ENCODE measurements at regions not wholly inside any gene's neighbourhood (a gene's known extent, or its start where the extent isn't known, plus 50 kb on each side); places are given as distances from the start of the nearest gene placed in this dataset.

- no peak for DNase-seq
These were observed 76.9 kb downstream of the RHOB start for GRCh38 chr2:20523799-20524187.

DNA sequence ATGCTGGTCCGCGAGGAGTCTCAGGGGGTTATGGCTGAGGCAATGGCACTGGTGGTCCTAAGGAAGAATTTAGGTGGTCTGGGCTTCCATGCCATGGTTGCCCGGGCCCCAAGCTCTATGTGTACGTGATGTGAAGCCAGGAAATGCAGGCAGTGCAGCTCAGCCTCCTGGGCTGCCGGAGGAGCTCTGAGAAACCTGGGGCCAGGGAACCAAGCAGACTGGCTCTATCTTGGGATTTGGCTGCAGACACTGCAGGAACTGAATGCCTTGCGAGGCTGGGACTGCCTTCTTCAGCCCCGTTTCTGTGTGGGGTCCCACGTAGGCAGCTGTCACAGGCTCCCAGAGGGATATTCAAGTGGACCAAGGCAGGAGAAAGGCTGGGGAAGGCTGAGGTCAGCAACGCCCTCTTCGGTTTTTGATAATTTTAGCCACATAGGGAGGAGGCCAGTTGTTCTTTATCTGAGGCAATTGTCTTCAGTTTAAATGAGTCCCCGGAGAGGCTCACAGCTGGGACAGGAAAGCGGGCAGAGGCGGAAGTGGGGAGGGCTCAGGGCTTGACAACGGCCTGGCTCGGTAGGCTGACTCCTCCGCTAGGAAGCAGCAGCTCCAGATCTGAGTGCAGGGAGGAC lies 77.7 kb downstream of the RHOB start:
- no peak for DNase-seq

GRCh38 chr2:20525041-20526035 lies 78.5 kb downstream of the RHOB start:
- no peak for DNase-seq

DNA sequence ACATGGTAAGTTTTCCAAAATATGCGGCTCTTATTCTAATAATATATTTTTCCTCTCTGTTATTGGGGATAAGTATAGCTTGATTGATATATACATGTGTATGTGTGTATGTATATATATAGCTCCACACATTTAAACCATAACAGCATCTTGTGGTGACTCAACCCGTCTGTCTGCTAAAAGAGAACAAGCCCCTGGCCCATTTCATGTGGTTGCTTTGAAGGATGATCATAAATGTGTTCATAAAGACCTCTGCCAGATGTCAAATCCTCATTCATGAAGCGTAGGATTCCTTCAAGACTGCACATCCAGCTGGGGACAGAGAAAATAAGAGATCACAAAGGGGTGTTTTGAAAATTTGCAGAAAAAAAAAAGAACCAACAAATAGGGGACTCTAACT lies 79.3 kb downstream of the RHOB start:
- no peak for DNase-seq

DNA sequence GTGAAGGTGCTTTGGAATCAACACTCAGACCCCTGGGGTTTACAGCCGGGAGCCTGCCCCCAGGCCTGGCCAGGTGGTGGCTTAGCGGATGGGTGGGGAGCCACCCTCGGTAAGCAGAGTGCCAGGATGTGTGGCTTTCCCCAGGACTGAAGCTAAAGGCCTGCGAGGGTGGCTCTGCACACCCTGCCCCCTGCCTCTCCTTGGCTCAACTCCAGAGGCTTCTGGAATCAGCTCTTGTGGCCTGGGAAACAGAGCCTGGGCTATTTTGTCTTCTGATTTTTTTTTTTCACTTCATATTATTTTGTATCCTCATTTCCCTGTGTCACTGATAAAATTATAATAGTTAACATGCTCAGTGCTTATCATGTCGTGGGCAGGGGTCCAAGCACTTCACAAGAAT lies 79.8 kb downstream of the RHOB start:
- DNase-seq, result no peak

DNA sequence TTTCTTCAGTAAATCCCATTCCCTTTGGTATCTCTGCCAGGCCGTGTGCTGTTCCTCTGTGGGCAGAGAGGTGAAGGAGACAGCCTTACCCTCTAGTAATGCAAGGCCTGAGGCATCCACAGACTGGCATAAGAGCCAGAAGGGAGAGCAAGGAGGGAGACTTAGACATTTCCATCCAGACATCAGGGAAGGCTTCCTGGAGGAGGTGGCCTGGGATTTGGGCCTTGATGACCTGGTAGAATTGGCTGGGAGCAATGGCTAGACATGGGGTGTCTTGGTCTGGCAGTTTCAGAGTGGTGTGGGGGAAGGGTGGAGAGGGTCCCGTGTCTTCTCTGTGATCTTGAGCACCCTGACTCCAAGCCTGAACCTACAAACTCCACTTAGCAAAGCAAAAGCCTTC lies 81.8 kb downstream of the RHOB start:
- no peak for DNase-seq

GRCh38 chr2:20530520-20530919 lies 83.6 kb downstream of the RHOB start:
- DNase-seq, result no peak

GRCh38 chr2:20531633-20532262 lies 84.9 kb downstream of the RHOB start:
- no peak for DNase-seq

GRCh38 chr2:20532634-20533437 lies 86.0 kb downstream of the RHOB start:
- DNase-seq, result no peak

GRCh38 chr2:20533993-20534622 lies 87.2 kb downstream of the RHOB start:
- DNase-seq, result no peak

DNA sequence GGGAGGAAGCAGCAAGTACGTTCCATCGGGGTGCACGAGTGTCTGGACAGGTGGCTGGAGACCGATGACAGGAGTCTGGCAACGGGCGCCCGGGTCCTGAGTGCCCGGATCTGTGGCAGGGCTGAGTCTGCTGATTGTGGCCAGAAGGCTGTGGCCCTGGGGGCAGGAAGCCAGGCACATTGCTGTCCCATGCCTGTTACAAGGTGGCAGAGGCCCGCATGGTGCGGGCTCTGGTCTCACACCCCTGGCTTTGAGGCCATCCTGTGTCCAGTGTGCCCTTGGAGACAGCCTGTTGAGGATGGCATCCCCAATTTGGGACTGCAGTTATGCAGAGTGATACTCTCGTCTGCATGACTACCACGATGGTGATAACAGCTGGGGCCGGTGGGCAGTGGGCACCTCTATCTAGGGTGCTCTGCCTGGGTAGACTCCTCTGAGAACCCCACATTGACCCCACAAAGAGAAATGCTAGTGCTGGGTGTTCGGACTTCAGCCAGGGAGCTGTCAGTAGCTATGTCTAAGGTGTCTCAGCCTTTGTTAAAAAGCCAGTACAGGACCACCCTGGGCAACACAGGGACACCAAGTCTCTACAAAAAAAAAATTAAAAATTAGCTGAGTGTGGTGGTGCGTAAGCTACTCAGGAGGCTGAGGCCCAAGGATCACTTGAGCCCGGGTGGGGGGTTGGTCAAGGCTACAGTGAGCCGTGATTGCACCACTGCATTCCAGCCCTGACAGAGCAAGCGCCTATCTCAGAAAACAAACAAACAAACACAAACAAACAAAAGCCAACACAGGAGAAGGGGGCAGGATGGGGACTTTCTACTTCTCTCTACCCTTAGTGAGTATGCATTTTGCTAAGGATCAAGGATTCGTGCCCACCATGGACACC lies 88.3 kb downstream of the RHOB start:
- no peak for DNase-seq

- no peak for DNase-seq
These were observed 89.9 kb downstream of the RHOB start for GRCh38 chr2:20536619-20537422.

DNA sequence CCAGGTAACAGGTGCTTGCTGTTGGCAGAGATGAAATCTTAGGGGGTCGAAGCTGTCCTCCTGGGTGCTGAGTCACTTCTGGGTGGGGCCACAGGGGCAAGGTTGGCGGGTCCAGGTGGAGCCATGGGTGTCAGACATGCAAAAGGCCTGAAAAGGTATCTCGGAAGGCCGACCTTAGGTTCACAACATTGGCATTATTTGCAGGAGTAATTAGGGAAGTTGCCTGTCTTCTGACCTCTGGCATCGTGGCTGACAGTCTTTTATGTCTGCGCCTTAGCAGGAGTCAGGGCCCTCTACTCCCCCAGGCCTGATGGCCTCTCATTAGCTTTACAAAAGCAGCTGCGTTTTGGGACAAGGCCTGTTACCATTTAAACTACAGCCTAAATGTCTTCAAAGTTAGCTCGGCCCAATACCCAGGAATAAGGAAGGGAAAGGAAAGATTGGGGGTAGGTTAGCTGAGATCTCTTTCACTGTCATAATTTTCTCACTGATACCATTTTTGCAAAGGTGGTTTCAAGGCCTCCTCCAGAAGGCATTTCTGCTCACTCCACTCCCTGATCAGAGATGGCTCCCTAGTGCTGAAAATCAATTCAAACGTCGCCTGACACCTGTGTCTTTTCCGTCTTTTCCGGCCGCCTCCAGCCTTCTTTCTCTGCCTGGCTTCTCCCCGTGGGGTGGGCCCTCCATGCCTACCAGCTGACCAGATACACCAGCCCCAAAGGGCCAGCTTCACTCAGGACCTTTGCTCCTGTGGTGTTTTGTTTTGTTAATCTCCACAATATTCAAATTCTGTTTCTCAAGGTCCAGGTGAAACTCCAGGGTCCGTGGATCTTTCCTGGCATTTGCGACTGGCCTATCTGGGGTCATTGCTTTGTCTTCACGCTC lies 90.8 kb downstream of the RHOB start:
- DNase-seq, result no peak

DNA sequence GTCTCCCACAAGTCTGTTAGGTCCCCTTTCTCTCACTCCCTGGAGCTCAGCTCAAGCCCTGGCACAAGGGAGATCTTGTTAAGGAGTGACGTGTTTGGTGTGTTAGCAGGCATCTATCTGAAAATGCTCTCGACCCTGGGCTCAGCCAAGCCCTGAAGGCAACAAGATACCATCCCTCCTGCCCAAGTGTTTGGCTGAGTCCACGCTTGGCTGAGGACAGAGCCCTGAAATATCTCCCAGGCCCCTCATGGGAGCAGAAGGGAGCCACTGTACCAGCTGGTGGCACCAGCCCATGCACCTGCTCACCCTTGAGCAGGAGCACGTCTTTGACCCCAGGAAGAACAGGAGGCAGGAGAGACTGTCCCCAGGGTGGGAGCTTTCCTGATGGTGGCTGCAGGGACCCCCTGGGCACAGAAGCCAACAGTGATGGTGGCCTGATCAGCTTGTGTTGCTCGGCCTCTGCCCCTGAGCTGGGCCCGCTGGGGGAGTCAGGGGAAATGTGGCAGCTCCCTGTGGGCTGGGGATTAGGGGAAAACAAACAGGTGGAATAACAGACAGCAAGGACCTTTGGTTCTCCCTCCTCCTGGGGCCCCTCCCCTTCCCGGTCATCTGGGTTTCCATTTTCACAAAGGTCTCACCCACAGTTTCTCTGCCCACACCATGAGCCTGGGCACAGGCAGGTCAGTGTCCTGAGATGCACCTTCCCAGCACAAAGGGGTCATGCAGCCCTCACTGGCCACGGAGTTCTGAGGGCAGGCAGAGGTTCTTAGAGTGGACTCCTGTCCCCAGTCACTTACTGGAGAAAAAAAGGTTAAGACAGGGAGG lies 91.6 kb downstream of the RHOB start:
- DNase-seq, result no peak

- DNase-seq, result no peak
These were observed 92.4 kb downstream of the RHOB start for GRCh38 chr2:20539133-20539719.

- DNase-seq, result no peak
These were observed 93.1 kb downstream of the RHOB start for GRCh38 chr2:20539776-20540586.
